HCT116 (cell line): ENCODE measurements at regions not wholly inside any gene's neighbourhood (a gene's known extent, or its start where the extent isn't known, plus 50 kb on each side); places are given as distances from the start of the nearest gene placed in this dataset.

ENCODE experiments used
- POLR2A ChIP-seq: IDR thresholded peaks from 2 replicates; pipeline ENCODE4 v1.7.0; 2011; ENCODE audit warnings: borderline replicate concordance; ENCODE audit not compliant: insufficient read depth, insufficient read length; ENCODE audit errors: extremely low read depth
- TF ChIP-seq, protein P1 (sequence below), 3 experiments: fragments of 200-600 bp in 1 of 3; sonication (generic) in 1 of 3; IDR thresholded peaks in 2 of 3; conservative IDR thresholded peaks in 1 of 3; 2 replicates each; pipeline ENCODE4 v1.5.1; 2012 to 2017; ENCODE audit warnings: low read depth in 2 of 3, low read length in 2 of 3, antibody characterized with exemption in 1 of 3, borderline replicate concordance in 1 of 3, control low read depth in 1 of 3, mild to moderate bottlenecking in 1 of 3, mixed read lengths in 1 of 3, mixed run types in 1 of 3, moderate library complexity in 1 of 3; ENCODE audit not compliant: insufficient read depth in 1 of 3
- TF ChIP-seq, protein P2 (sequence below): IDR thresholded peaks from 2 replicates; pipeline ENCODE4 v1.6.1; 2012

DNA sequence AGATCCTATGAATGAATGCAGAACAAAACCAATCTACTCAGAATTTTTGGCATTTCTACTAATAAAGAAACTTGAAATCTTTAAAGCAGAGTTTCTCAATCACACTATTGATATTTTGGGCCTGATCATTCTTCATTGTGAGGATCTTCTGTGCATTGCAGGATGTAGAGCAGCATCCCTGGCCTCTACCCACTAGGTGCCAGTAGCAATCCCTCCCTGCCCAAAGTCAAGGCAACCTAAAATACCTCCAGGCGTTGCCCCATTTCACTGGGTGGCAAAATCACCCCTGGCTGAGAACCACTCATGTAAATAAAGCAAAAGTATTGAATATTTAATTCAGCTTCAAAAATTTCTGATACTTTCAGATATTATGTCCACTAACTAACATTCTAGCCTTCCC is 213.0 kb downstream of the SP3 start:
- TF ChIP-seq, protein P1, sequence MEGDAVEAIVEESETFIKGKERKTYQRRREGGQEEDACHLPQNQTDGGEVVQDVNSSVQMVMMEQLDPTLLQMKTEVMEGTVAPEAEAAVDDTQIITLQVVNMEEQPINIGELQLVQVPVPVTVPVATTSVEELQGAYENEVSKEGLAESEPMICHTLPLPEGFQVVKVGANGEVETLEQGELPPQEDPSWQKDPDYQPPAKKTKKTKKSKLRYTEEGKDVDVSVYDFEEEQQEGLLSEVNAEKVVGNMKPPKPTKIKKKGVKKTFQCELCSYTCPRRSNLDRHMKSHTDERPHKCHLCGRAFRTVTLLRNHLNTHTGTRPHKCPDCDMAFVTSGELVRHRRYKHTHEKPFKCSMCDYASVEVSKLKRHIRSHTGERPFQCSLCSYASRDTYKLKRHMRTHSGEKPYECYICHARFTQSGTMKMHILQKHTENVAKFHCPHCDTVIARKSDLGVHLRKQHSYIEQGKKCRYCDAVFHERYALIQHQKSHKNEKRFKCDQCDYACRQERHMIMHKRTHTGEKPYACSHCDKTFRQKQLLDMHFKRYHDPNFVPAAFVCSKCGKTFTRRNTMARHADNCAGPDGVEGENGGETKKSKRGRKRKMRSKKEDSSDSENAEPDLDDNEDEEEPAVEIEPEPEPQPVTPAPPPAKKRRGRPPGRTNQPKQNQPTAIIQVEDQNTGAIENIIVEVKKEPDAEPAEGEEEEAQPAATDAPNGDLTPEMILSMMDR (IDR thresholded peaks at IDR 0.05 in 2 of 3, conservative IDR thresholded peaks at IDR 0.05 in 1 of 3; ENCODE audit: borderline replicate concordance in 1 of 3, insufficient read depth in 1 of 3, low read depth in 2 of 3, low read length in 2 of 3) = peak; percentile 34 to 56 (median 55); a peak in 4 of 6 replicates
- TF ChIP-seq POLR2A = no peak
- TF ChIP-seq, protein P2, sequence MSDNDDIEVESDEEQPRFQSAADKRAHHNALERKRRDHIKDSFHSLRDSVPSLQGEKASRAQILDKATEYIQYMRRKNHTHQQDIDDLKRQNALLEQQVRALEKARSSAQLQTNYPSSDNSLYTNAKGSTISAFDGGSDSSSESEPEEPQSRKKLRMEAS = no peak
